ENCODE measurements at regions not wholly inside any gene's neighbourhood (a gene's known extent, or its start where the extent isn't known, plus 50 kb on each side); places are given as distances from the start of the nearest gene placed in this dataset.

DNA sequence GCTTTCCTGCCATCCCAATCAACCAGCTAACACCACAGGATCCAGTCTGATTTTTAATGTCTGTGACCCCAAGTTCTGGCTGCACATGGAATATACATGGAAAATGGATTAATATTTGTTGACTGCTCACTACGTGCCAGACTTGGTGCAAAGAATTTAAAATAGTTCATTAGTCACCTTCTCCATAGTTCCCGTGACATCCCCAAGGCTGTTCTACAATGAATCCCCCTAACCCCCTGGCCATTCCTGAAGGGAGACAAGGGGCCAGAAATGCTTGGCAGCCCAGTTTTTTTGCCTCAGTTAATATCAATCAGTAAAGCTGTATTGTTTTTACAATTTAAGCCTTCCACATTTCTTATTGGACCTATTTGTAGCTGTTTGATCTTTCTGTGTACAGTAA lies 71.0 kb upstream of the ST3GAL5 start:
- Histone ChIP-seq H3K27ac (no peak overlapping the region), H3K36me3 (ENCODE audit: insufficient read depth) (no peaks in the 10 kb centered on the region), H2AFZ (ENCODE audit: low read depth) (no peak overlapping the region), H3K4me3 (IDR thresholded peaks at IDR 0.05; ENCODE audit: insufficient read depth, low read depth, low read length) (no peak overlapping the region), H3K4me1 (ENCODE audit: low read depth, poor library complexity, severe bottlenecking) (peaks cover 40% of the 10 kb centered on the region), H3K27me3 (ENCODE audit: insufficient read depth, low read depth) (no peaks in the 10 kb centered on the region), H3K9ac (no peak overlapping the region), H3K79me2 (ENCODE audit: insufficient read depth, low read depth) (no peaks in the 10 kb centered on the region), H3K4me2 (no peak overlapping the region), H4K20me1 (ENCODE audit: insufficient read depth) (no peaks in the 10 kb centered on the region)
- TF ChIP-seq, protein P1, sequence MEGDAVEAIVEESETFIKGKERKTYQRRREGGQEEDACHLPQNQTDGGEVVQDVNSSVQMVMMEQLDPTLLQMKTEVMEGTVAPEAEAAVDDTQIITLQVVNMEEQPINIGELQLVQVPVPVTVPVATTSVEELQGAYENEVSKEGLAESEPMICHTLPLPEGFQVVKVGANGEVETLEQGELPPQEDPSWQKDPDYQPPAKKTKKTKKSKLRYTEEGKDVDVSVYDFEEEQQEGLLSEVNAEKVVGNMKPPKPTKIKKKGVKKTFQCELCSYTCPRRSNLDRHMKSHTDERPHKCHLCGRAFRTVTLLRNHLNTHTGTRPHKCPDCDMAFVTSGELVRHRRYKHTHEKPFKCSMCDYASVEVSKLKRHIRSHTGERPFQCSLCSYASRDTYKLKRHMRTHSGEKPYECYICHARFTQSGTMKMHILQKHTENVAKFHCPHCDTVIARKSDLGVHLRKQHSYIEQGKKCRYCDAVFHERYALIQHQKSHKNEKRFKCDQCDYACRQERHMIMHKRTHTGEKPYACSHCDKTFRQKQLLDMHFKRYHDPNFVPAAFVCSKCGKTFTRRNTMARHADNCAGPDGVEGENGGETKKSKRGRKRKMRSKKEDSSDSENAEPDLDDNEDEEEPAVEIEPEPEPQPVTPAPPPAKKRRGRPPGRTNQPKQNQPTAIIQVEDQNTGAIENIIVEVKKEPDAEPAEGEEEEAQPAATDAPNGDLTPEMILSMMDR (conservative IDR thresholded peaks at IDR 0.05; ENCODE audit: low read depth, low read length), result no peak

GRCh38 chr2:85959185-85959584 lies 70.4 kb upstream of the ST3GAL5 start:
- H3K79me2 ChIP-seq (ENCODE audit: insufficient read depth, low read depth), result no peaks in the 10 kb centered on the region
- no peak overlapping the region for H2AFZ ChIP-seq (ENCODE audit: low read depth)
- H3K9ac ChIP-seq, result no peak overlapping the region
- no peak overlapping the region for H3K27ac ChIP-seq
- H3K4me3 ChIP-seq (IDR thresholded peaks at IDR 0.05; ENCODE audit: insufficient read depth, low read depth, low read length), result no peak overlapping the region
- TF ChIP-seq, protein P1 (conservative IDR thresholded peaks at IDR 0.05; ENCODE audit: low read depth, low read length), result no peak
- no peak overlapping the region for H3K4me2 ChIP-seq
- H3K4me1 ChIP-seq (ENCODE audit: low read depth, poor library complexity, severe bottlenecking), result peaks cover 34% of the 10 kb centered on the region
- no peaks in the 10 kb centered on the region for H3K36me3 ChIP-seq (ENCODE audit: insufficient read depth)
- H3K27me3 ChIP-seq (ENCODE audit: insufficient read depth, low read depth), result no peaks in the 10 kb centered on the region
- no peaks in the 10 kb centered on the region for H4K20me1 ChIP-seq (ENCODE audit: insufficient read depth)

DNA sequence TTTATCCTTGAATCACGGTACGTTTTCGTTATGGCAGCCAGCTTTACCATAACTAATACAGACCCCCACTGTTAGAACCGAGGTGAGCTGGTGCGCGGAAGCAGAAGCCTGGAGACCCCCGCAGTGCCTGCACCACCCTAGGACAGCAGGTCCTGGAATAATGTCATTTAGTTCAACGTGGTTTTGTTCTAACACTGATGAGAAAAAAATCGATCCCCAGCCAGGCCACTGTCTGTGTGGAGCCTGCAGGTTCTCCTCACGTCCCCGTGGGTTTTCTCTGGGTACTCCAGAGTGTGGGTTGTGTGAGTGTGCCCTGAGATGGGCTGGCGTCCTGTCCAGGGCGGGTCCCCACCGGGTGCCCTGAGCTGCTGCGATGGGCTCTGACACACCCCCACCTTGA lies 69.9 kb upstream of the ST3GAL5 start:
- Histone ChIP-seq H3K4me3 (IDR thresholded peaks at IDR 0.05; ENCODE audit: insufficient read depth, low read depth, low read length) (no peak overlapping the region), H3K79me2 (ENCODE audit: insufficient read depth, low read depth) (no peaks in the 10 kb centered on the region), H3K27me3 (ENCODE audit: insufficient read depth, low read depth) (no peaks in the 10 kb centered on the region), H3K4me2 (no peak overlapping the region), H3K4me1 (ENCODE audit: low read depth, poor library complexity, severe bottlenecking) (peaks cover 29% of the 10 kb centered on the region), H3K9ac (no peak overlapping the region), H4K20me1 (ENCODE audit: insufficient read depth) (no peaks in the 10 kb centered on the region), H3K36me3 (ENCODE audit: insufficient read depth) (no peaks in the 10 kb centered on the region), H2AFZ (ENCODE audit: low read depth) (no peak overlapping the region), H3K27ac (no peak overlapping the region)
- TF ChIP-seq, protein P1 (conservative IDR thresholded peaks at IDR 0.05; ENCODE audit: low read depth, low read length), result no peak

DNA sequence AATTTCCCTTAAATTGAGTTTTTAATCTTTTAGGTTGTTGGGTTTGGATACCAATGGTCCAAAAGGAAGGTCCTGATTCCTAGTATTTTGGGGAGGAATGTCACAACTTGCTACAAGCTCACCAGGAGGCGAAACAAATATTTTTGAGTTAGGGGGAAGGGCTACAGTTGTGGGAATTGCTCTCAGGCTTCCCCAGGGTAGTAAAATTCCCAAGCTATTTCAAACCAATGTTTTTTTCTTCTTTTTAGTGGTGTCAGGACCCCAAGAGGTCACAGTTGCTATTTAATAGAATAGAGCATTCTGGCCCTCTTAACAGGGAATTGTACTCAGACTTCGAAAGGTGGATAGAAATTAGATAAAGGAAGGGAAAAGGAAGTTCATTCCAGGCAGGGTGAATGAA lies 68.5 kb upstream of the ST3GAL5 start:
- no peak overlapping the region for H3K9ac ChIP-seq
- H3K4me1 ChIP-seq (ENCODE audit: low read depth, poor library complexity, severe bottlenecking), result peaks cover 15% of the 10 kb centered on the region
- no peaks in the 10 kb centered on the region for H3K79me2 ChIP-seq (ENCODE audit: insufficient read depth, low read depth)
- no peak overlapping the region for H3K4me2 ChIP-seq
- no peaks in the 10 kb centered on the region for H3K36me3 ChIP-seq (ENCODE audit: insufficient read depth)
- no peak overlapping the region for H3K27ac ChIP-seq
- TF ChIP-seq, protein P1 (conservative IDR thresholded peaks at IDR 0.05; ENCODE audit: low read depth, low read length), result no peak
- no peaks in the 10 kb centered on the region for H4K20me1 ChIP-seq (ENCODE audit: insufficient read depth)
- H3K27me3 ChIP-seq (ENCODE audit: insufficient read depth, low read depth), result no peaks in the 10 kb centered on the region
- no peak overlapping the region for H3K4me3 ChIP-seq (IDR thresholded peaks at IDR 0.05; ENCODE audit: insufficient read depth, low read depth, low read length)
- no peak overlapping the region for H2AFZ ChIP-seq (ENCODE audit: low read depth)

All from KMS-11 (cell line).